ENCODE measurements at regions not wholly inside any gene's neighbourhood (a gene's known extent, or its start where the extent isn't known, plus 50 kb on each side); places are given as distances from the start of the nearest gene placed in this dataset.

DNA sequence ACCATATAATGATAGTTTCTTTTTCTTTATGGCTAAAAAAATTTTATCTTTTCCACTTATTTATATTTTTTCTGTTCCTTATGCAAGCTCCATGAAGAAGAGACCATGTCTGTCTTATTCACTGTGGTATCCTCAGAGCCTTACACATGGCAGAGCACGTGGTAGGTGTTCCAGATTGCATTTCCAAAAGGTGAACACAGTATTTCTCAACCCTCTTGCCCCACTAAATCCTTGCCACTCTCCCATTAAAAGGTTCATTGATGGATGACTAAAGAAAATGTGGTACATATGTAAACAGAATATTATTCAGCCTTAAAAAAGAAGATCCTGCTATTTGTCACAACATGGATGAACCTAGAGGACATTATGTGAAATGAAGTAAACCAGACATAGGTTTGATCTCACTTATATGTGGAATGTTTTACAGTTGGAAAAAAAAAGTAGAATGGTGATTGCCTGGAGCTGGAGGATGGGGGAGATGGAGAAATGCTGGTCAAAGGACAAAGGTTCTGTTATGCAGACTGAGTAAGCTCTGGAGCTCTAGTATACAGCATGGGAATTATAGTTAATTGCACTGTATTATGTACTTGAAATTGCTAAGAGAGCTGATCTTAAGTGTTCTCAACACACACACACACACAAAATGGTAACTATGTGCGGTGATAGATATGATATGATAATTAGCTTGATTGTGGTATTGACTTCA is 266.7 kb downstream of the CNTN3 start:
- Histone ChIP-seq H3K79me2 (replicated peaks; ENCODE audit: insufficient read depth, low read length) (no peaks in the 10 kb centered on the region), H3K9me2 (ENCODE audit: insufficient read depth, low read length) (no peaks in the 10 kb centered on the region), H3K27ac (ENCODE audit: low read length) (no peak overlapping the region), H3K4me3 (ENCODE audit: low read length) (no peak overlapping the region), H4K20me1 (ENCODE audit: insufficient read depth) (no peaks in the 10 kb centered on the region), H3K27me3 (ENCODE audit: insufficient read depth, low read depth, low read length) (no peaks in the 10 kb centered on the region), H3K9ac (ENCODE audit: low read length) (no peak overlapping the region), H2AFZ (ENCODE audit: low read depth, low read length) (no peak overlapping the region), H3F3A (ENCODE audit: insufficient read depth, low read length, poor library complexity, severe bottlenecking) (no peaks in the 10 kb centered on the region), H3K4me2 (ENCODE audit: low read length) (no peak overlapping the region), H3K36me3 (ENCODE audit: insufficient read depth, low read length) (no peaks in the 10 kb centered on the region), H3K9me3 (ENCODE audit: low read length) (no peaks in the 10 kb centered on the region)
- no peak for TF ChIP-seq TAF1 (IDR thresholded peaks at IDR 0.05; ENCODE audit: low read depth)

- Histone ChIP-seq H3K27me3 (ENCODE audit: insufficient read depth, low read depth, low read length) (no peaks in the 10 kb centered on the region), H3K79me2 (replicated peaks; ENCODE audit: insufficient read depth, low read length) (no peaks in the 10 kb centered on the region), H4K20me1 (ENCODE audit: insufficient read depth) (no peaks in the 10 kb centered on the region), H3F3A (ENCODE audit: insufficient read depth, low read length, poor library complexity, severe bottlenecking) (no peaks in the 10 kb centered on the region), H3K36me3 (ENCODE audit: insufficient read depth, low read length) (no peaks in the 10 kb centered on the region), H2AFZ (ENCODE audit: low read depth, low read length) (no peak overlapping the region), H3K9me3 (ENCODE audit: low read length) (no peaks in the 10 kb centered on the region), H3K4me2 (ENCODE audit: low read length) (no peak overlapping the region), H3K4me3 (ENCODE audit: low read length) (no peak overlapping the region), H3K27ac (ENCODE audit: low read length) (no peak overlapping the region), H3K9me2 (ENCODE audit: insufficient read depth, low read length) (no peaks in the 10 kb centered on the region), H3K9ac (ENCODE audit: low read length) (no peak overlapping the region)
- TF ChIP-seq EP300 (conservative IDR thresholded peaks at IDR 0.05; ENCODE audit: poor library complexity, severe bottlenecking), result no peak
- TF ChIP-seq RAD21 (conservative IDR thresholded peaks at IDR 0.05), result no peak
- TF ChIP-seq REST (IDR thresholded peaks at IDR 0.05; ENCODE audit: borderline replicate concordance), result no peak
- no peak for TF ChIP-seq TAF1 (IDR thresholded peaks at IDR 0.05; ENCODE audit: low read depth)
- no peak for TF ChIP-seq SMC3 (conservative IDR thresholded peaks at IDR 0.05; ENCODE audit: poor library complexity)
Measured at GRCh38 chr3:74346896-74347295, 267.6 kb downstream of the CNTN3 start.

DNA sequence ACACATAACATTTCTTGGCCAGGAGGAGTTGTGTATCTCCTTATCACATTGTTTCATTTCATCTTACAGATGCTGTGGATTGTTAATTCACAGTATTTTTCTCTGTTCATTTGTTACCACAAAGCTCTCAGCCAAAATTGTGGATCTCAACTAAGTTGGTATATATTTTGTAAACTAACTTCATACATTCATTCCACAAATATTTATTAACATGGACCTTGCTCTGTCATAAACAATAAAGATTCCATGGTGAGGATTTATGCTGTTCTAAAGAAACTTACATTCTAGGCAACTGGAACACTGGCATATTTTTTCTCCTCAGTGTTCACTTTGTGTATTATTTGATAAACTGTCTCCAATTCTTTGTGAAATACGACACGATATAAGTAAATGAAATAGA is 268.8 kb downstream of the CNTN3 start:
- H3K9me2 ChIP-seq (ENCODE audit: insufficient read depth, low read length), result no peaks in the 10 kb centered on the region
- no peak overlapping the region for H3K4me2 ChIP-seq (ENCODE audit: low read length)
- no peak overlapping the region for H2AFZ ChIP-seq (ENCODE audit: low read depth, low read length)
- no peak for TF ChIP-seq POLR2AphosphoS5 (IDR thresholded peaks at IDR 0.05)
- no peak for TF ChIP-seq SMC3 (conservative IDR thresholded peaks at IDR 0.05; ENCODE audit: poor library complexity)
- TF ChIP-seq TAF1 (IDR thresholded peaks at IDR 0.05; ENCODE audit: low read depth), result no peak
- TF ChIP-seq CTCF (IDR thresholded peaks at IDR 0.05; ENCODE audit: poor library complexity, severe bottlenecking), result no peak
- TF ChIP-seq REST (IDR thresholded peaks at IDR 0.05; ENCODE audit: borderline replicate concordance), result no peak
- TF ChIP-seq EP300 (conservative IDR thresholded peaks at IDR 0.05; ENCODE audit: poor library complexity, severe bottlenecking), result no peak
- no peak for TF ChIP-seq MXI1 (conservative IDR thresholded peaks at IDR 0.05; ENCODE audit: poor library complexity, severe bottlenecking)
- TF ChIP-seq RAD21 (conservative IDR thresholded peaks at IDR 0.05), result no peak
- TF ChIP-seq EZH2 (IDR thresholded peaks at IDR 0.05; ENCODE audit: borderline replicate concordance, insufficient read depth, low read length, poor library complexity, severe bottlenecking), result no peak
- H3K36me3 ChIP-seq (ENCODE audit: insufficient read depth, low read length), result no peaks in the 10 kb centered on the region
- no peak overlapping the region for H3K4me3 ChIP-seq (ENCODE audit: low read length)
- no peaks in the 10 kb centered on the region for H4K20me1 ChIP-seq (ENCODE audit: insufficient read depth)
- no peaks in the 10 kb centered on the region for H3F3A ChIP-seq (ENCODE audit: insufficient read depth, low read length, poor library complexity, severe bottlenecking)
- no peaks in the 10 kb centered on the region for H3K9me3 ChIP-seq (ENCODE audit: low read length)
- no peaks in the 10 kb centered on the region for H3K27me3 ChIP-seq (ENCODE audit: insufficient read depth, low read depth, low read length)
- no peaks in the 10 kb centered on the region for H3K79me2 ChIP-seq (replicated peaks; ENCODE audit: insufficient read depth, low read length)
- H3K9ac ChIP-seq (ENCODE audit: low read length), result no peak overlapping the region
- H3K27ac ChIP-seq (ENCODE audit: low read length), result no peak overlapping the region
